ENCODE measurements at regions not wholly inside any gene's neighbourhood (a gene's known extent, or its start where the extent isn't known, plus 50 kb on each side); places are given as distances from the start of the nearest gene placed in this dataset.

DNA sequence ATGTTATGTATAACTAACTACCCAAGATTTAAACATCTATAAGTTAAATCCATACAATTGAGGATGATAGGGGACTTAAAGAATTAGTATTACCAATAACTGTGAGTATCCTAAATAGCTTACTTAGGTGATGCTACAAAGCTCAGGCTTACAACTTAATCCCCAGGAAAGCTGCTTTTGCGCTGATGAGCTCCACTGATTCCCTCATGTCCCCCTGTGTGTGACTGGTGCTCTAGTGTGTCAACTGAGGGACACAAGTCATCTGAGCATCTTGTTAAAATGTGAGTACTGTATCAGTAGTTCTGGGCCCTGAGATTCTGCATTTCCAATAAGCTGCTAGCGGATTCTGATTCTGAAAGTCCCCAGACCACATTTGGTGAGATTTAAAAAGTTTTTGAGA, 1458.8 kb downstream of the MRPL39 start:
- Histone ChIP-seq H3K9ac (ENCODE audit: low read length) (no peak overlapping the region), H3K27ac (ENCODE audit: low read length) (no peak overlapping the region), H3K79me2 (ENCODE audit: low read length) (no peaks in the 10 kb centered on the region), H3F3A (ENCODE audit: insufficient read depth, low read length) (no peaks in the 10 kb centered on the region), H3K36me3 (replicated peaks; ENCODE audit: insufficient read depth, low read length) (no peaks in the 10 kb centered on the region), H3K4me1 (ENCODE audit: low read length) (no peaks in the 10 kb centered on the region), H4K20me1 (ENCODE audit: insufficient read depth, low read length) (no peaks in the 10 kb centered on the region), H3K9me3 (replicated peaks; ENCODE audit: insufficient read depth, low read length) (no peaks in the 10 kb centered on the region), H3K9me2 (replicated peaks; ENCODE audit: insufficient read depth, low read length) (no peaks in the 10 kb centered on the region), H2AFZ (ENCODE audit: low read length) (no peak overlapping the region), H3K4me3 (ENCODE audit: low read length) (no peak overlapping the region), H3K27me3 (replicated peaks; ENCODE audit: insufficient read depth, low read length) (no peaks in the 10 kb centered on the region), H3K4me2 (ENCODE audit: low read depth, low read length) (no peak overlapping the region)
- TF ChIP-seq EZH2 (optimal IDR thresholded peaks at IDR 0.05; ENCODE audit: low read depth, low read length) (no peak), EZH2phosphoT487 (IDR thresholded peaks at IDR 0.05; ENCODE audit: low read length) (no peak), CTCF (IDR thresholded peaks at IDR 0.05; ENCODE audit: low read length) (no peak)
- no peak for DNase-seq

- Histone ChIP-seq H3K9me3 (replicated peaks; ENCODE audit: insufficient read depth, low read length) (no peaks in the 10 kb centered on the region), H3K9me2 (replicated peaks; ENCODE audit: insufficient read depth, low read length) (no peaks in the 10 kb centered on the region)
- TF ChIP-seq EZH2phosphoT487 (IDR thresholded peaks at IDR 0.05; ENCODE audit: low read length) (no peak), EZH2 (optimal IDR thresholded peaks at IDR 0.05; ENCODE audit: low read depth, low read length) (no peak), CTCF (IDR thresholded peaks at IDR 0.05; ENCODE audit: low read length) (no peak)
Observed at GRCh38 chr21:24147674-24148073, 1459.6 kb downstream of the MRPL39 start.

DNA sequence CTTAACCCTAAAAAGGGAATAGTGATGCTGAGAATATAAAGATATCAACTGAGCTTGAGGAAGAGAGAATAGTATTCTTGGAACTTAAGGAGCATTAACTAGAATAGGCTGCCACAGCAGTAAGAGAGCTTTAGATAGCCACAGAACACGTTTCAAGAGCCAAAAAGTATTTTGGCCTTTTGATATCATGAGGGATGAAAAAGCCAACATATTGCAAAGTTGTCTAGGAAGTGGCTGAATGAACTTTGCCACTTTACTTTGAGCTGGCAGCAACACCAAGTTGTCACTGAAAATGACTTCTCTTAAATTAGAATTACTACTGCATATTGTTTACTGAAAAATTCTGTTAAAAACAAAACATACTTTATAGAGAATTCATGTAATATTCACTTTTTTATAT, 1476.2 kb downstream of the MRPL39 start:
- DNase-seq, result no peak
- Histone ChIP-seq H3K9me2 (replicated peaks; ENCODE audit: insufficient read depth, low read length) (no peaks in the 10 kb centered on the region), H3K4me2 (ENCODE audit: low read depth, low read length) (no peak overlapping the region), H3K4me3 (ENCODE audit: low read length) (no peak overlapping the region), H3K27ac (ENCODE audit: low read length) (no peak overlapping the region), H3F3A (ENCODE audit: insufficient read depth, low read length) (no peaks in the 10 kb centered on the region), H4K20me1 (ENCODE audit: insufficient read depth, low read length) (no peaks in the 10 kb centered on the region), H3K27me3 (replicated peaks; ENCODE audit: insufficient read depth, low read length) (no peaks in the 10 kb centered on the region), H3K9ac (ENCODE audit: low read length) (no peak overlapping the region), H3K36me3 (replicated peaks; ENCODE audit: insufficient read depth, low read length) (no peaks in the 10 kb centered on the region), H3K4me1 (ENCODE audit: low read length) (no peaks in the 10 kb centered on the region), H3K9me3 (replicated peaks; ENCODE audit: insufficient read depth, low read length) (no peaks in the 10 kb centered on the region), H3K79me2 (ENCODE audit: low read length) (no peaks in the 10 kb centered on the region), H2AFZ (ENCODE audit: low read length) (no peak overlapping the region)
- TF ChIP-seq CTCF (IDR thresholded peaks at IDR 0.05; ENCODE audit: low read length) (no peak), EZH2phosphoT487 (IDR thresholded peaks at IDR 0.05; ENCODE audit: low read length) (no peak), EZH2 (optimal IDR thresholded peaks at IDR 0.05; ENCODE audit: low read depth, low read length) (no peak)

More at GRCh38 chr21:24147674-24148073, 1459.6 kb downstream of the MRPL39 start:
- no peak overlapping the region for H2AFZ ChIP-seq (ENCODE audit: low read length)
- H3K9ac ChIP-seq (ENCODE audit: low read length), result no peak overlapping the region
- H3K4me3 ChIP-seq (ENCODE audit: low read length), result no peak overlapping the region
- H3K4me2 ChIP-seq (ENCODE audit: low read depth, low read length), result no peak overlapping the region
- no peaks in the 10 kb centered on the region for H3K36me3 ChIP-seq (replicated peaks; ENCODE audit: insufficient read depth, low read length)
- no peak for DNase-seq
- no peaks in the 10 kb centered on the region for H4K20me1 ChIP-seq (ENCODE audit: insufficient read depth, low read length)
- no peaks in the 10 kb centered on the region for H3K27me3 ChIP-seq (replicated peaks; ENCODE audit: insufficient read depth, low read length)
- H3K4me1 ChIP-seq (ENCODE audit: low read length), result no peaks in the 10 kb centered on the region
- H3K79me2 ChIP-seq (ENCODE audit: low read length), result no peaks in the 10 kb centered on the region
- no peak overlapping the region for H3K27ac ChIP-seq (ENCODE audit: low read length)
- H3F3A ChIP-seq (ENCODE audit: insufficient read depth, low read length), result no peaks in the 10 kb centered on the region
